ENCODE measurements at regions not wholly inside any gene's neighbourhood (a gene's known extent, or its start where the extent isn't known, plus 50 kb on each side); places are given as distances from the start of the nearest gene placed in this dataset.

- Histone ChIP-seq H3K4me1 (ENCODE audit: control insufficient read depth, insufficient read depth, low read depth, low read length) (no peaks in the 10 kb centered on the region), H4K91ac (ENCODE audit: low read length) (no peak overlapping the region), H3K9me3 (ENCODE audit: control insufficient read depth, low read length) (no peaks in the 10 kb centered on the region), H3K9ac (ENCODE audit: low read length) (no peak overlapping the region), H3K4me2 (ENCODE audit: low read length, poor library complexity, severe bottlenecking) (no peak overlapping the region), H2AK5ac (ENCODE audit: low read length, severe bottlenecking) (no peak overlapping the region), H2BK15ac (ENCODE audit: low read depth, poor library complexity, severe bottlenecking) (no peak overlapping the region), H3K23ac (ENCODE audit: low read length in 2 of 2) (no peak overlapping the region), H2BK12ac (ENCODE audit: low read length in 2 of 2) (no peak overlapping the region), H3K27me3 (ENCODE audit: control insufficient read depth in 1 of 2, insufficient read depth in 1 of 2, low read length in 2 of 2) (no peaks in the 10 kb centered on the region), H3K27ac (ENCODE audit: low read length, poor library complexity, severe bottlenecking) (peak overlapping the region; percentile 20), H3K4me3 (ENCODE audit: insufficient read depth in 1 of 2, low read depth in 1 of 2, low read length in 2 of 2) (no peak overlapping the region), H2BK120ac (ENCODE audit: low read depth, low read length) (no peak overlapping the region), H2BK5ac (ENCODE audit: low read depth, low read length, poor library complexity, severe bottlenecking) (no peak overlapping the region), H3K79me1 (replicated peaks; ENCODE audit: low read length, poor library complexity, severe bottlenecking) (no peaks in the 10 kb centered on the region), H3K14ac (ENCODE audit: low read length in 2 of 2) (no peak overlapping the region), H3K36me3 (ENCODE audit: control insufficient read depth in 1 of 2, insufficient read depth in 2 of 2, low read depth in 1 of 2, low read length in 2 of 2) (no peaks in the 10 kb centered on the region), H2AFZ (ENCODE audit: low read depth, low read length) (no peak overlapping the region), H3K18ac (ENCODE audit: low read depth in 1 of 2, low read length in 2 of 2) (no peak overlapping the region), H3K4ac (ENCODE audit: low read depth in 1 of 2, low read length in 2 of 2) (no peak overlapping the region), H4K8ac (ENCODE audit: low read length) (no peak overlapping the region)
- 71% methylated on average over 2 of the region's 2 CpGs for WGBS
- DNase-seq: no peak
These were observed 167.4 kb downstream of the C12orf50 start for GRCh38 chr12:87861791-87862190.

- H3K4me2 ChIP-seq (ENCODE audit: low read length, poor library complexity, severe bottlenecking): no peak overlapping the region
- H3K14ac ChIP-seq (ENCODE audit: low read length in 2 of 2): no peak overlapping the region
- H2BK120ac ChIP-seq (ENCODE audit: low read depth, low read length): no peak overlapping the region
- H3K4me3 ChIP-seq (ENCODE audit: insufficient read depth in 1 of 2, low read depth in 1 of 2, low read length in 2 of 2): no peak overlapping the region
- H3K79me1 ChIP-seq (replicated peaks; ENCODE audit: low read length, poor library complexity, severe bottlenecking): no peaks in the 10 kb centered on the region
- H3K9me3 ChIP-seq (ENCODE audit: control insufficient read depth, low read length): no peaks in the 10 kb centered on the region
- no peak overlapping the region for H2BK5ac ChIP-seq (ENCODE audit: low read depth, low read length, poor library complexity, severe bottlenecking)
- no peak overlapping the region for H2AK5ac ChIP-seq (ENCODE audit: low read length, severe bottlenecking)
- H4K91ac ChIP-seq (ENCODE audit: low read length): no peak overlapping the region
- H2AFZ ChIP-seq (ENCODE audit: low read depth, low read length): no peak overlapping the region
- 93% methylated on average over 5 of the region's 6 CpGs for WGBS
- no peak overlapping the region for H2BK15ac ChIP-seq (ENCODE audit: low read depth, poor library complexity, severe bottlenecking)
- no peak overlapping the region for H2BK12ac ChIP-seq (ENCODE audit: low read length in 2 of 2)
- no peaks in the 10 kb centered on the region for H3K36me3 ChIP-seq (ENCODE audit: control insufficient read depth in 1 of 2, insufficient read depth in 2 of 2, low read depth in 1 of 2, low read length in 2 of 2)
- no peak overlapping the region for H3K9ac ChIP-seq (ENCODE audit: low read length)
- no peak for DNase-seq
- H3K23ac ChIP-seq (ENCODE audit: low read length in 2 of 2): no peak overlapping the region
- no peak overlapping the region for H3K27ac ChIP-seq (ENCODE audit: low read length, poor library complexity, severe bottlenecking)
- no peak overlapping the region for H3K18ac ChIP-seq (ENCODE audit: low read depth in 1 of 2, low read length in 2 of 2)
- no peak overlapping the region for H4K8ac ChIP-seq (ENCODE audit: low read length)
- no peak overlapping the region for H3K4ac ChIP-seq (ENCODE audit: low read depth in 1 of 2, low read length in 2 of 2)
- no peaks in the 10 kb centered on the region for H3K27me3 ChIP-seq (ENCODE audit: control insufficient read depth in 1 of 2, insufficient read depth in 1 of 2, low read length in 2 of 2)
- no peaks in the 10 kb centered on the region for H3K4me1 ChIP-seq (ENCODE audit: control insufficient read depth, insufficient read depth, low read depth, low read length)
These were observed 175.7 kb downstream of the C12orf50 start for GRCh38 chr12:87853448-87854003.

DNA sequence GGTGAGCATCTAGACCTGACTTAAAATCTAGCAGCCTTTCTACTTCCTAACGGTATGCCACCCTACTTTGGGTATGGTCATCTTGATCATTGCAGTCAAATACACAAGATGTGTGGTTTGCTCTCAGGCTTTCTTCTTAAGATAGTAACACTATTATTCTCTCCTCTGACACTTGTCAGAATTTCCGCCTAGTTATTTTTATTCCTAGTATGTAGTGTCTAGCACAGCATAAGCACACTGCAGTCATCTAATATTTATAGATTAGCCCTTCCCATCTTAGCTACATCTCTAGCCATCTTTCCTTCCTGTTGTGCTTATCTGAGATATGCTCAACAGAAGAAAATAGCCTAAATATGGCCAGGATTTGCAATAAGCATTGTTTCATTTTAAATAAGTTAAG, 180.1 kb downstream of the C12orf50 start:
- H3K4ac ChIP-seq (ENCODE audit: low read depth in 1 of 2, low read length in 2 of 2): no peak overlapping the region
- no peak overlapping the region for H3K23ac ChIP-seq (ENCODE audit: low read length in 2 of 2)
- peak overlapping the region; percentile 23 for H2AK5ac ChIP-seq (ENCODE audit: low read length, severe bottlenecking)
- H3K4me3 ChIP-seq (ENCODE audit: insufficient read depth in 1 of 2, low read depth in 1 of 2, low read length in 2 of 2): no peak overlapping the region
- H4K91ac ChIP-seq (ENCODE audit: low read length): no peak overlapping the region
- H4K8ac ChIP-seq (ENCODE audit: low read length): no peak overlapping the region
- H3K36me3 ChIP-seq (ENCODE audit: control insufficient read depth in 1 of 2, insufficient read depth in 2 of 2, low read depth in 1 of 2, low read length in 2 of 2): no peaks in the 10 kb centered on the region
- no peak overlapping the region for H3K27ac ChIP-seq (ENCODE audit: low read length, poor library complexity, severe bottlenecking)
- no peak overlapping the region for H3K9ac ChIP-seq (ENCODE audit: low read length)
- no peak overlapping the region for H2BK12ac ChIP-seq (ENCODE audit: low read length in 2 of 2)
- no peak overlapping the region for H2BK120ac ChIP-seq (ENCODE audit: low read depth, low read length)
- no peak overlapping the region for H3K4me2 ChIP-seq (ENCODE audit: low read length, poor library complexity, severe bottlenecking)
- H3K27me3 ChIP-seq (ENCODE audit: control insufficient read depth in 1 of 2, insufficient read depth in 1 of 2, low read length in 2 of 2): no peaks in the 10 kb centered on the region
- H3K4me1 ChIP-seq (ENCODE audit: control insufficient read depth, insufficient read depth, low read depth, low read length): no peaks in the 10 kb centered on the region
- H3K9me3 ChIP-seq (ENCODE audit: control insufficient read depth, low read length): no peaks in the 10 kb centered on the region
- no peak overlapping the region for H2BK5ac ChIP-seq (ENCODE audit: low read depth, low read length, poor library complexity, severe bottlenecking)
- no peak overlapping the region for H3K18ac ChIP-seq (ENCODE audit: low read depth in 1 of 2, low read length in 2 of 2)
- no peak overlapping the region for H2AFZ ChIP-seq (ENCODE audit: low read depth, low read length)
- H2BK15ac ChIP-seq (ENCODE audit: low read depth, poor library complexity, severe bottlenecking): no peak overlapping the region
- no peak overlapping the region for H3K14ac ChIP-seq (ENCODE audit: low read length in 2 of 2)
- DNase-seq: no peak
- WGBS: 100% methylated on average over 1 of the region's 2 CpGs
- H3K79me1 ChIP-seq (replicated peaks; ENCODE audit: low read length, poor library complexity, severe bottlenecking): no peaks in the 10 kb centered on the region

GRCh38 chr12:87848248-87848868, 180.8 kb downstream of the C12orf50 start:
- Histone ChIP-seq H3K4me1 (ENCODE audit: control insufficient read depth, insufficient read depth, low read depth, low read length) (no peaks in the 10 kb centered on the region), H3K9me3 (ENCODE audit: control insufficient read depth, low read length) (no peaks in the 10 kb centered on the region), H3K18ac (ENCODE audit: low read depth in 1 of 2, low read length in 2 of 2) (no peak overlapping the region), H3K4me3 (ENCODE audit: insufficient read depth in 1 of 2, low read depth in 1 of 2, low read length in 2 of 2) (no peak overlapping the region), H3K23ac (ENCODE audit: low read length in 2 of 2) (no peak overlapping the region), H2BK15ac (ENCODE audit: low read depth, poor library complexity, severe bottlenecking) (no peak overlapping the region), H3K4ac (ENCODE audit: low read depth in 1 of 2, low read length in 2 of 2) (no peak overlapping the region), H2AFZ (ENCODE audit: low read depth, low read length) (no peak overlapping the region), H4K91ac (ENCODE audit: low read length) (no peak overlapping the region), H3K14ac (ENCODE audit: low read length in 2 of 2) (no peak overlapping the region), H3K4me2 (ENCODE audit: low read length, poor library complexity, severe bottlenecking) (no peak overlapping the region), H3K79me1 (replicated peaks; ENCODE audit: low read length, poor library complexity, severe bottlenecking) (no peaks in the 10 kb centered on the region), H3K27me3 (ENCODE audit: control insufficient read depth in 1 of 2, insufficient read depth in 1 of 2, low read length in 2 of 2) (no peaks in the 10 kb centered on the region), H3K36me3 (ENCODE audit: control insufficient read depth in 1 of 2, insufficient read depth in 2 of 2, low read depth in 1 of 2, low read length in 2 of 2) (no peaks in the 10 kb centered on the region), H2BK5ac (ENCODE audit: low read depth, low read length, poor library complexity, severe bottlenecking) (no peak overlapping the region), H2BK120ac (ENCODE audit: low read depth, low read length) (no peak overlapping the region), H2AK5ac (ENCODE audit: low read length, severe bottlenecking) (peak overlapping the region; percentile 51), H4K8ac (ENCODE audit: low read length) (no peak overlapping the region), H3K27ac (ENCODE audit: low read length, poor library complexity, severe bottlenecking) (peak overlapping the region; percentile 68), H2BK12ac (ENCODE audit: low read length in 2 of 2) (no peak overlapping the region), H3K9ac (ENCODE audit: low read length) (no peak overlapping the region)
- no CpG with 5 or more reads among the region's 2 CpGs for WGBS
- DNase-seq: peak; percentile 65

Data from mesenchymal stem cell (in vitro differentiated cells and primary cell).